Uterus (tissue), 2 donors: ENCODE measurements at regions not wholly inside any gene's neighbourhood (a gene's known extent, or its start where the extent isn't known, plus 50 kb on each side); places are given as distances from the start of the nearest gene placed in this dataset.

Experiments
- CTCF ChIP-seq, 4 experiments: fragments of 200-600 bp in 2 of 4; fragments of 450-650 bp in 2 of 4; sonication (generic) in 2 of 4; IDR thresholded peaks; one replicate each; pipeline ENCODE4 v1.5.1; 2016 to 2019; ENCODE audit warnings: antibody characterized with exemption in 4 of 4, mild to moderate bottlenecking in 2 of 4, moderate library complexity in 1 of 4
- POLR2A ChIP-seq, 2 donors: fragments of 450-650 bp; IDR thresholded peaks; one replicate each; pipeline ENCODE4 v1.6.1; 2016; ENCODE audit warnings: antibody characterized with exemption in 2 of 2, mild to moderate bottlenecking in 1 of 2, moderate library complexity in 1 of 2

- TF ChIP-seq CTCF (IDR thresholded peaks at IDR 0.05) (no peak), POLR2A (IDR thresholded peaks at IDR 0.05) (no peak)
Observed at GRCh38 chr2:192377173-192377572, 182.4 kb upstream of the TMEFF2 start.
